NCI-H146 treated with DMSO at 0.1 percent for 48 hours (cell line): ENCODE measurements at regions not wholly inside any gene's neighbourhood (a gene's known extent, or its start where the extent isn't known, plus 50 kb on each side); places are given as distances from the start of the nearest gene placed in this dataset.

Experiments
- DNase-seq: peaks from one replicate; lab custom pipeline; 2025; ENCODE audit not compliant: unreplicated experiment; lab: John Stamatoyannopoulos, UW

- no peak for DNase-seq
Measured at GRCh38 chr5:125041798-125042197, 295.4 kb upstream of the ZNF608 start.

- DNase-seq = no peak
Measured at GRCh38 chr5:125042261-125042890, 295.9 kb upstream of the ZNF608 start.

DNA sequence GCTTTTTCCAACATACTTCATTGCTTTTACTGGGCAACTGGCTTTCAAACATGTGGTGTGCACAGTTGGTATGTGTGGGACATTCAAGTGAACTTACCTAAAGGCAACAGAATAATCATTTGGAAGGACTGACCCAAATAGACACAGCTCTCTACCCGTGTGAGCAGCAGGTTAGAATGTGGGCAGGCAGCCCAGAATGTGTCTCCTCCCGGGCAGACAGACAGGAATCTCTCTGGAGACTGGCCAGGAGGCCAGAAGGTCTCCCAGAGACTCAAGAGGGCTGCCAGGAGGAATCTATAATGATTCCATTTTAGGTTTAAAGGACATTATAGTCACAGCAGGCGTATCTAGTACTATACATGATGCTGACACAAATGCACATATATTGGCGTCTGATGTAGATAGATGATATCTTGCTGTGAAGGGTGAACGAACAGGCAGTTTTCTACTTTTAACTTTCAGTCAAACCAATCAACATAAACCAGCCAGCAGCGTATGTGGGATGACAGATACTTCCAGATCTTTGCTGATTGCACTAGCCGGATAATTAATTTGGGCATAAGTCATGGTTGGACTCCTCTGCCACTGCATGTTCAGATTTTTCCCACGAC lies 297.4 kb upstream of the ZNF608 start:
- no peak for DNase-seq

- DNase-seq = no peak
Measured at GRCh38 chr5:125044491-125045282, 298.2 kb upstream of the ZNF608 start.

GRCh38 chr5:125045646-125046045 lies 299.2 kb upstream of the ZNF608 start:
- no peak for DNase-seq

DNA sequence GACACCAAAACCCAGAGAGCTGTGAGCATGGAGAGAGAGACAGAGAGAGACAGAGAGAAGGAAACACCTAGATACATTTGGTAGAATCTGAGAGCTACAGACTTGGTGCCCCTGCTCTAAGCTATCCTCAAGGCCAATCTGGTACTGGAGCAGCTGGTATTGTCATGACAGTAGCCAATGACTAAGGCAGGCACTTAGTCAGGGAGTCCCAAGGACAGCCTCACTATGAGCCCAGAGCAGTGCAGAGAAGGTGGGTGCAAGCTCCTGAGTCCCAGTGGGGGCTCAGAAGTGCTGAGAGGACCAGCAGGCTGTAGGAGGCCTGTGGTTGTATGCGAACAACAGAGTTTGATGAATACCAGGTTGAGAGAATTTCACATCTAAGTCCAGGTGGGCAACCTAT lies 300.4 kb upstream of the ZNF608 start:
- no peak for DNase-seq

- DNase-seq = no peak
Measured at GRCh38 chr5:125047871-125048270, 301.4 kb upstream of the ZNF608 start.

DNA sequence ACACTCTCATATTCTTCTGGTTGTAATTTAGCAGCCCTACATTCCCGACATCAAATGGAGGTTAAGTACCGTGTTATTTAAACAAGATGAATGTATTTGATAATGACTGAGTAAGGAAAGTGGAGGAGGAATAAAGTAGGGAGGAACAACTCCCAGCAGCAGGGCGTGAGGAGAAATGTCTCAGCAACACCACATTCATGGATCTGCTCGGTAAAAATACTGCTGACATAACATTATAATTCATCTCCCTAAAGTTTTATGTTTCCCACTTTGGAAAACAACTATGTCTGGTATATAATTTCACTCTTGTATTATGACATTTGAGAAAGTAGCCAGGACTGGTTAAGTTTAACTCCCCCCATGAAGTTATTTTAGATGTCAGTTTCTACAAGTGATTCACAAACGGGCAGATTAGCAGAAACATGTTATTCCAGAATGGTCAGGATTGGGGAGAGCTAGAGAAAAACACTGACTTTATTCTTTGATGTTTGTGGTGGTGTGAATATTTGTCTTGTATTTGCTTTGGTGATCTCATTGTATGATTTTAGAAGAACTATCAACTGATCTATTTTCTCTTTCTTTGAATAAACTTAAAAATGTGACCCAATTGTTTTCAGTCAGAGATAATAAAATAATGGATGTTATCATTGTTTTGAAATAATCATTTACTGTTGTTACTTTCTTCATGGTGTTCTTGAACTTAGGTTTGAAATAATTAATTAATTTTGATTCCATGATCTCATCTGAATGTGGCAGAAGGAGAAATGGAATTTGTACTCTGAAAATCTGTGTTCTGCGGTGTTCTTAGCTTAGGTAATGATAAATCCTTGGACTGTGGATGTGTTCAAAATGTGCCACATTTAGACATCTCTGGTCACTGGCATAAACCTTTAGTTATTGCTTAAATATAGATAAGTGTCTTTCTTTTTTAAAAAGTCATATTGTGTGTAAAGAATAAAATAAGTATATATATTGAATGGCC lies 303.6 kb upstream of the ZNF608 start:
- DNase-seq = no peak

- no peak for DNase-seq
Measured at GRCh38 chr5:125050926-125051325, 304.5 kb upstream of the ZNF608 start.

GRCh38 chr5:125052584-125052983 lies 306.1 kb upstream of the ZNF608 start:
- no peak for DNase-seq

DNA sequence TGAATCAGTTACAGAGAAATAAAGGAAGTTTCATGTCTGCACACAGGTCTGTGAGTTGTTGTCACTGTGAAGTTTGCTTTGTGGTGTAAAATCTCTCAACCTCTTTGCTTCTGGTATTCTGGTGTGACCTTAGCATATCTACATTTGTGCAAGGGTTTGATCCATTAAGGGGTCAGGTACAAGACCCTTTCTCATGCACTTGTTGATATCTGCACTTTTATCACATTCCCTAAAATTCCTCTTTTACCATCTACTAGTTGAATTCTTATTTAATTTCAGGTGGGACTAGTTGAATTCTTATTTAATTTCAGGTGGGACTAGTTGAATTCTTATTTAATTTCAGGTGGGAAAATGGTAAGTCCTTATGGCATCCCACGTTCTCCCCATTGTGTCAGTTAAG lies 306.7 kb upstream of the ZNF608 start:
- DNase-seq = no peak

DNA sequence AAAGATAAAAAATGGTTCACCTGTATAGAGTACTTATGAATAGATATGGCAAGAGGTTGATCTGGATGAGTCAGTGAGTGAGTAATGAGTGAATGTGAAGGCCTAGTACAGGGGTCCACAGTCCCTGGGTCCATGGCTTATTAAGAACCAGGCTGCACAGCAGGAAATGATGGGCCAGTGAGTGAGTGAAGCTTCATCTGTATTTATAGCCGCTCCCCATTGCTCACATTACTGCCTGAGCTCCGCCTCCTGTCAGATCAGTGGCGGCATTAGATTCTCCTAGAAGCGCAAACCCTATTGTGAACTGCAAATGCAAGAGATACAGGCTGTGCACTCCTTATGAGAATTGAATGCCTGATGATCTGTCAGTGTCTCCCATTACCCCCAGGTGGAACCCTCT lies 307.7 kb upstream of the ZNF608 start:
- DNase-seq = no peak

DNA sequence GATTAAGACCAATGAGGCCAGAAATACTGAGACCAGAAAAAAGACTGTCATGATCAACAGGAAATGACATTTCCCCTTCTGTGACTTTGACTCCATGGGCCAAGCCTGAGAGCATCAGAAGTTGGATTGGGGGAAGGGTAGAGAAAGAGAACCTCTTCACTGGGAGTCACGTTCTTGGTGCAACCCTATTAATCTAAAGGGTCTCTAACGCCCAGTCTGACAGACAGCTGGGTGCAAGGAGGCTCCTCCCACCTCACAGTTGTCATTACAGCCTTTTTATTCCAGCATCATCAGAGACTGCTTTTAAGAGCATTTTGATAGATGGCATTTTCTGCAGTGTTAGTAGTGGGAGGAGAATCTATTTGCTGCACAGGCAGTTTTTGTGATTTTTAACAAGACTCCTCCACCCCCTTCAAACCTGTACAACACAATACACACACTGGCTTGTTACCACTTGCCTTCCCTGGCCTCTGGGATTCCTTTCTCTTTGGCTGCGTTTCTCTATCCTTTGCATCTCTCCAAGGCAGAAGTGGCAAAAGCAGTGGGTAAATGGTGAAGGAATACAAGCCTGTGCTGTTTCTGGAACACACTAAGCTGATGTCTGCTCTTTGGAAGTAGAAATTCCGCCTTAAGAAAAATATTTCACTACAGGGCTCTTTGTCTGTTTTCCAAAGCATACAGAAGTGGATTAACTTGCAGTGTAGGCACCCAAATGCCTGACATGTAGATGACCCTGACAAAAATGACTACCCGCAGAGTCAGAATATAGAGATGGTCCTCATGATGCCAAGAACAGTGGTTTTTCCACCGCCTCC lies 310.4 kb upstream of the ZNF608 start:
- no peak for DNase-seq

DNA sequence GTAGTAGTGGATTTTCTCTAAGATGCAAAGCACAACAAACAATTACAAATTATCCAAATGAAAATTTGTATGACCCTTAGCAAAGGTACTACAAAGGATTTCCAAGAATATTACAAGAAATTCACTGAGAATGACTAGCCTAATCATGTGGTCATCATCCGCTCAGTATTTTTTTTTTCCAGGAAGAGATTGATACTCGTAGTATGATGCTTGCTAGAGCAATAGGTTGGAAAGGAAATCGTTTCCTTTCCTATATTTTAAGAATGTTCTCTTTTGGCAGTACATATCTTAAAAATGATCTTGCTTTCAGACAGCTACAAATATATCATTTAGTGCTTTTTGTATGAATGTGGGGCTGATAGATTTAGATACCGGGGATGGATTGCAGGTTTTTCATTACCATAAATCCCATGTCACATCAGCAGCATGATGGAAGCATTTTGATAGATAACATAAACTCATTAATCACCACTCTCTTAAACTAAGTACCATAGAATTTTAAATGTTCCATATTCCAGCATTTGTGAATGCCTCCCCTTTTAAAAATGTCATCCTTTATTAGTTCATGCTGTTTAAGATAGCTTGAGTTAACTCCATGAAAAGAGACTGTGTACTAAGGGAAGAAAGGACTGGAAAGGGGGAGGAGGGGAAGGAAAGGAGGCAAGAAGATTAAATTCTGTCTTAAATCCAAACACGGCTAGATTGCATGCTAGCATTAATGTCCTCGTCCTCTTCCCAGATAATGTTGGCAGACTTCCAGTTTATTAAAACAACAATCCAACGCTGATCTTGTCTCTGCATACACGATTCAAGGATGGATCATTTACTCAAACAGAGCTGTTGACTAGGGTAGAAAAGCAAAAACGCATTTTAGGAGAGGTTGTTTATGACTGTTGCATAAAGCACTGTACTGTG lies 311.7 kb upstream of the ZNF608 start:
- peak; percentile 16 for DNase-seq

GRCh38 chr5:125059255-125060002 lies 313.0 kb upstream of the ZNF608 start:
- peak; percentile 21 for DNase-seq

DNA sequence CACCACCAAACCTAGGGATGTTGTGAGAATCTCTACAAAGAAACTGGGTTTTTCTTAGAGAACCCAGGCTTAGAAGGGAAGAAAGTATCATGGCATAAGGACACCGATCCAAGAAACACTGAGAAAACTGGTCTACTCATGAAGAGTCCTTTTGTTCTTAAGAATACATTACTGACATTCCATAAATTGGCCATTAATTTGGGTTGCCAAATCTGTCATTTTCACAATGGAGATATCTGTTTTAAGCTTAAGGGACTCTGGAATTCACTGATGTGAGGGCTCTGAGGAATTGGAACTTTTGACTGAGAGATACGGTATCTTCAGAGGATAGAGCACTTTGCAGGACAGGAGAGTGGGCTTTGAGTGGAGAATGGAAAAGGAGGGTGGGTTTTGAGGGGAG lies 315.3 kb upstream of the ZNF608 start:
- no peak for DNase-seq

- peak; percentile 41 for DNase-seq
Measured at GRCh38 chr5:125064621-125065438, 318.4 kb upstream of the ZNF608 start.

DNA sequence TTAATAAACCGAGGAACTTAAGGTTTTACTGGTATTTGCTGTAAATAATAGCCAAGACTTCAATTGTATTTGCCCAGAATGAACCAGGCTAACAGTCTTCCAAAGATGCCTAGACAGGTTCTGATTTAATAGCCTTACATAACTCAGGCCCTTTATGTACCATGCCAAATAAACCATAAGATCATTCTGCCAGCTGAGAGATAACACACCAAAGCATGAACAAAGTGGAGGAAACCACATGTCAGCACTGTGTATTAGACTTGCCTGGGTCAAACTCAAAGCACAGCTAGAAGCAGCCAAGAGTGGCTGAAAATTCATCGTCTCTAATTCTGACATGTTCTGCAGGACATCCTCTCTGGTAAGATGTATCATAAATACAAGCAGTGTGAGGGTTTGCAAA lies 319.3 kb upstream of the ZNF608 start:
- DNase-seq = no peak
